Liver (tissue), 7 donors: ENCODE measurements at regions not wholly inside any gene's neighbourhood (a gene's known extent, or its start where the extent isn't known, plus 50 kb on each side); places are given as distances from the start of the nearest gene placed in this dataset.

ENCODE experiments used
- DNase-seq: peaks from one replicate; pipeline ENCODE4 v3.0.0-alpha.2; 2017; ENCODE audit warnings: low spot score
- H3K27ac ChIP-seq, 2 donors: one replicate each; pipeline ENCODE4 v1.7.0; 2013; ENCODE audit warnings: inconsistent platforms in 2 of 2, low read length in 2 of 2, control low read depth in 1 of 2, low read depth in 1 of 2, mild to moderate bottlenecking in 1 of 2
- H3K27me3 ChIP-seq, 4 donors: one replicate each; pipeline versions ENCODE4 v1.6.1 to v1.7.0; 2013; ENCODE audit warnings: low read length in 3 of 4, inconsistent platforms in 1 of 4, mild to moderate bottlenecking in 1 of 4, moderate library complexity in 1 of 4; ENCODE audit not compliant: control insufficient read depth in 4 of 4, insufficient read depth in 4 of 4
- H3K36me3 ChIP-seq, 4 donors: one replicate each; pipeline versions ENCODE4 v1.6.1 to v1.7.0; 2013; ENCODE audit warnings: low read length in 3 of 4, mild to moderate bottlenecking in 3 of 4, low read depth in 1 of 4, moderate library complexity in 1 of 4; ENCODE audit not compliant: control insufficient read depth in 4 of 4, insufficient read depth in 3 of 4
- H3K4me1 ChIP-seq, 4 donors: one replicate each; pipeline versions ENCODE4 v1.6.1 to v1.7.0; 2013; ENCODE audit warnings: low read length in 3 of 4, mild to moderate bottlenecking in 3 of 4, moderate library complexity in 1 of 4; ENCODE audit not compliant: control insufficient read depth in 4 of 4, insufficient read depth in 4 of 4
- H3K4me3 ChIP-seq, 3 donors: one replicate each; pipeline versions ENCODE4 v1.6.1 to v1.7.0; 2013; ENCODE audit warnings: low read length in 3 of 3, control low read depth in 1 of 3, low read depth in 1 of 3, mild to moderate bottlenecking in 1 of 3
- H3K9ac ChIP-seq, 2 donors: one replicate each; pipeline ENCODE4 v1.7.0; 2013; ENCODE audit warnings: low read length in 2 of 2, mild to moderate bottlenecking in 2 of 2, moderate library complexity in 2 of 2, control low read depth in 1 of 2, low read depth in 1 of 2
- H3K9me3 ChIP-seq, 4 donors: one replicate each; pipeline versions ENCODE4 v1.6.1 to v1.7.0; 2013; ENCODE audit warnings: low read length in 3 of 4; ENCODE audit not compliant: control insufficient read depth in 4 of 4
- ATF3 ChIP-seq: IDR thresholded peaks from 2 replicates; pipeline ENCODE4 v1.6.1; 2016; ENCODE audit warnings: antibody characterized with exemption
- EGR1 ChIP-seq, 2 donors: IDR thresholded peaks; 2 replicates each; pipeline ENCODE4 v1.6.1; 2016 to 2018; ENCODE audit warnings: antibody characterized with exemption in 2 of 2, low read depth in 2 of 2
- FOXA1 ChIP-seq: IDR thresholded peaks from 2 replicates; pipeline ENCODE4 v1.6.1; 2016; ENCODE audit warnings: antibody characterized with exemption
- FOXA2 ChIP-seq: IDR thresholded peaks from 2 replicates; pipeline ENCODE4 v1.6.1; 2016; ENCODE audit warnings: antibody characterized with exemption
- JUND ChIP-seq, 2 donors: IDR thresholded peaks; 2 replicates each; pipeline ENCODE4 v1.6.1; 2016; ENCODE audit warnings: antibody characterized with exemption in 2 of 2
- MAX ChIP-seq: IDR thresholded peaks from 2 replicates; pipeline ENCODE4 v1.6.1; 2016; ENCODE audit warnings: antibody characterized with exemption
- NR2F2 ChIP-seq: IDR thresholded peaks from 2 replicates; pipeline ENCODE4 v1.6.1; 2016; ENCODE audit warnings: antibody characterized with exemption
- RAD21 ChIP-seq, 2 donors: IDR thresholded peaks; 2 replicates each; pipeline ENCODE4 v1.6.1; 2016; ENCODE audit warnings: antibody characterized with exemption in 2 of 2, mild to moderate bottlenecking in 2 of 2
- REST ChIP-seq: IDR thresholded peaks from 2 replicates; pipeline ENCODE4 v1.6.1; 2016; ENCODE audit warnings: antibody characterized with exemption, mild to moderate bottlenecking
- RXRA ChIP-seq, 2 donors: IDR thresholded peaks; 2 replicates each; pipeline ENCODE4 v1.6.1; 2017 to 2018; ENCODE audit warnings: antibody characterized with exemption in 2 of 2, mild to moderate bottlenecking in 1 of 2
- SP1 ChIP-seq: IDR thresholded peaks from 2 replicates; pipeline ENCODE4 v1.6.1; 2018; ENCODE audit warnings: antibody characterized with exemption, mild to moderate bottlenecking
- TAF1 ChIP-seq: conservative IDR thresholded peaks from 2 replicates; pipeline ENCODE4 v1.6.1; 2016; ENCODE audit warnings: antibody characterized with exemption, mild to moderate bottlenecking
- YY1 ChIP-seq: IDR thresholded peaks from 2 replicates; pipeline ENCODE4 v1.6.1; 2016; ENCODE audit warnings: antibody characterized with exemption, mild to moderate bottlenecking
- ZBTB33 ChIP-seq: IDR thresholded peaks from 2 replicates; pipeline ENCODE4 v1.6.1; 2016; ENCODE audit warnings: antibody characterized with exemption
- WGBS: extraction: QIAGEN DNeasy Blood & Tissue Kit; methylation state at CpG from one replicate; pipeline ENCODE4 v1.1.7; 2013; 5-methylcytosine and 5-hydroxymethylcytosine counted together
- donor health status: healthy.
- donor health status: healthy.
- donor health status: healthy.
- donor health status: healthy.

GRCh38 chr11:71305041-71305440 is 52.7 kb upstream of the SHANK2 start:
- DNase-seq = peak; percentile 27
- WGBS = 97% methylated on average over 7 of the region's 7 CpGs
- no peaks in the 10 kb centered on the region for H3K36me3 ChIP-seq

GRCh38 chr11:71304491-71304890 is 52.1 kb upstream of the SHANK2 start:
- Histone ChIP-seq H3K27ac (no peak overlapping the region), H3K9me3 (no peaks in the 10 kb centered on the region), H3K9ac (no peak overlapping the region), H3K4me3 (no peak overlapping the region), H3K4me1 (peaks cover 2 to 11% (median 9%) of the 10 kb centered on the region in 4 donors), H3K27me3 (no peaks in the 10 kb centered on the region), H3K36me3 (no peaks in the 10 kb centered on the region)
- TF ChIP-seq REST = no peak
- DNase-seq = no peak
- WGBS = 94% methylated on average over 3 of the region's 3 CpGs

More at GRCh38 chr11:71305041-71305440, 52.7 kb upstream of the SHANK2 start:
- no peaks in the 10 kb centered on the region for H3K27me3 ChIP-seq
- TF ChIP-seq FOXA2 = no peak
- no peak for TF ChIP-seq RAD21 (IDR thresholded peaks at IDR 0.05)
- no peak for TF ChIP-seq EGR1 (IDR thresholded peaks at IDR 0.05; ENCODE audit: low read depth in 2 of 2)
- no peak for TF ChIP-seq NR2F2
- TF ChIP-seq YY1 = no peak
- no peak for TF ChIP-seq RXRA (IDR thresholded peaks at IDR 0.05)
- TF ChIP-seq FOXA1 = no peak
- no peak for TF ChIP-seq SP1
- TF ChIP-seq JUND (IDR thresholded peaks at IDR 0.05) = no peak
- no peak for TF ChIP-seq TAF1
- TF ChIP-seq MAX = no peak
- TF ChIP-seq ATF3 = no peak
- no peaks in the 10 kb centered on the region for H3K9me3 ChIP-seq
- peaks cover 2 to 11% (median 9%) of the 10 kb centered on the region in 4 donors for H3K4me1 ChIP-seq
- no peak overlapping the region for H3K27ac ChIP-seq
- no peak overlapping the region for H3K9ac ChIP-seq
- H3K4me3 ChIP-seq = no peak overlapping the region

GRCh38 chr11:71304045-71304444 is 51.7 kb upstream of the SHANK2 start:
- no peak overlapping the region for H3K27ac ChIP-seq
- H3K9me3 ChIP-seq = no peaks in the 10 kb centered on the region
- 90% methylated on average over 1 of the region's 1 CpG for WGBS
- no peak overlapping the region for H3K9ac ChIP-seq
- TF ChIP-seq YY1 (no peak), RXRA (IDR thresholded peaks at IDR 0.05) (no peak), MAX (no peak), RAD21 (IDR thresholded peaks at IDR 0.05) (no peak), ZBTB33 (no peak)
- peaks cover 2 to 11% (median 9%) of the 10 kb centered on the region in 4 donors for H3K4me1 ChIP-seq
- H3K4me3 ChIP-seq = no peak overlapping the region
- DNase-seq = peak; percentile 10
- H3K27me3 ChIP-seq = no peaks in the 10 kb centered on the region
- H3K36me3 ChIP-seq = no peaks in the 10 kb centered on the region
